H1 (cell line): ENCODE measurements at regions not wholly inside any gene's neighbourhood (a gene's known extent, or its start where the extent isn't known, plus 50 kb on each side); places are given as distances from the start of the nearest gene placed in this dataset.

Experiments
- CTCF ChIA-PET: fragments of 300-600 bp; sonication (Branson Sonifier 250); formaldehyde crosslinking; loops from one replicate; lab custom pipeline; 2021; ENCODE audit not compliant: partially characterized antibody; lab: Charles Lee
- POLR2A ChIA-PET: fragments of 300-600 bp; sonication (Branson Sonifier 250); formaldehyde crosslinking; loops from one replicate; lab custom pipeline; 2021; ENCODE audit warnings: inconsistent platforms; ENCODE audit not compliant: partially characterized antibody; lab: Charles Lee
- DNase-seq, 2 experiments: peaks; one replicate each; pipeline versions ENCODE4 v3.0.0 to v3.0.0-alpha.2; 2010 to 2022; ENCODE audit warnings: low spot score in 2 of 2, low read depth in 1 of 2, mixed read lengths in 1 of 2
- FAIRE-seq: peaks from 2 replicates; lab custom pipeline; 2011; peaks lifted over from hg19 to GRCh38; lab: Jason Lieb, UNC
- H2AFZ ChIP-seq: 2 replicates; pipeline ENCODE4 v1.8.1; 2012; ENCODE audit warnings: low read length, inconsistent platforms
- H2AK5ac ChIP-seq: 2 replicates; pipeline ENCODE4 v1.6.1; 2013; ENCODE audit warnings: low read depth, low read length
- H2BK120ac ChIP-seq: replicated peaks from 2 replicates; pipeline ENCODE3; 2013; ENCODE audit warnings: low read depth, low read length, inconsistent platforms
- H2BK12ac ChIP-seq: 2 replicates; pipeline ENCODE4 v1.6.1; 2013; ENCODE audit warnings: low read depth, low read length
- H2BK15ac ChIP-seq: 2 replicates; pipeline ENCODE4 v1.6.1; 2013; ENCODE audit warnings: low read length
- H2BK20ac ChIP-seq: 2 replicates; pipeline ENCODE4 v1.6.1; 2013; ENCODE audit warnings: low read length
- H2BK5ac ChIP-seq: 2 replicates; pipeline ENCODE4 v1.6.1; 2013; ENCODE audit warnings: low read depth, low read length
- H3K14ac ChIP-seq: 2 replicates; pipeline ENCODE4 v1.6.1; 2013; ENCODE audit warnings: inconsistent platforms; ENCODE audit not compliant: insufficient read length
- H3K18ac ChIP-seq: 2 replicates; pipeline ENCODE4 v1.6.1; 2013; ENCODE audit warnings: low read length; ENCODE audit errors: extremely low read depth
- H3K23ac ChIP-seq: 2 replicates; pipeline ENCODE4 v1.6.1; 2013; ENCODE audit warnings: inconsistent platforms; ENCODE audit not compliant: insufficient read length
- H3K23me2 ChIP-seq: 2 replicates; pipeline ENCODE4 v1.6.1; 2013; ENCODE audit warnings: low read depth, low read length
- H3K27ac ChIP-seq: 2 replicates; pipeline ENCODE4 v1.6.1; 2011; ENCODE audit warnings: low read depth, low read length, inconsistent platforms
- H3K27me3 ChIP-seq, 4 experiments: replicated peaks in 1 of 4; 1 replicate in 1 of 4; 2 replicates in 3 of 4; pipeline versions ENCODE4 v1.6.1 to v1.8.1; 2011 to 2013; ENCODE audit warnings: low read length in 3 of 4, mild to moderate bottlenecking in 3 of 4, inconsistent platforms in 2 of 4, mixed read lengths in 2 of 4, moderate library complexity in 1 of 4; ENCODE audit not compliant: control insufficient read depth in 3 of 4, insufficient read depth in 3 of 4; ENCODE audit errors: extremely low read depth in 1 of 4
- H3K36me3 ChIP-seq, 4 experiments: 2 replicates each; pipeline versions ENCODE4 v1.6.1 to v1.8.1; 2011 to 2013; ENCODE audit warnings: mild to moderate bottlenecking in 4 of 4, low read length in 3 of 4, moderate library complexity in 2 of 4, control low read depth in 1 of 4, inconsistent platforms in 1 of 4; ENCODE audit not compliant: insufficient read depth in 4 of 4, control insufficient read depth in 2 of 4
- H3K4ac ChIP-seq: replicated peaks from 2 replicates; pipeline ENCODE3; 2013; ENCODE audit warnings: low read length, low read depth, mixed read lengths, inconsistent platforms; ENCODE audit not compliant: insufficient read length
- H3K4me1 ChIP-seq, 4 experiments: replicated peaks in 1 of 4; 1 replicate in 1 of 4; 2 replicates in 3 of 4; pipeline versions ENCODE4 v1.6.1 to v1.8.1; 2011 to 2013; ENCODE audit warnings: low read length in 3 of 4, inconsistent platforms in 2 of 4, mixed read lengths in 1 of 4; ENCODE audit not compliant: insufficient read depth in 4 of 4, control insufficient read depth in 3 of 4
- H3K4me2 ChIP-seq, 2 experiments: 2 replicates each; pipeline versions ENCODE4 v1.6.1 to v1.8.1; 2011 to 2013; ENCODE audit warnings: low read depth in 2 of 2, low read length in 2 of 2, control low read depth in 1 of 2, inconsistent platforms in 1 of 2, mild to moderate bottlenecking in 1 of 2; ENCODE audit not compliant: insufficient read depth in 1 of 2
- H3K4me3 ChIP-seq, 4 experiments: fragments of 200-600, 300-600 bp in 1 of 4; sonication (generic), shearing (Covaris generic), sonication (Bioruptor Twin) in 1 of 4; 2 replicates each; pipeline versions ENCODE4 v1.5.1 to v1.8.1; 2011 to 2016; ENCODE audit warnings: low read length in 4 of 4, low read depth in 3 of 4, control low read depth in 2 of 4, inconsistent platforms in 2 of 4, mild to moderate bottlenecking in 2 of 4, mixed read lengths in 1 of 4, moderate library complexity in 1 of 4; ENCODE audit not compliant: insufficient read depth in 2 of 4; ENCODE audit errors: extremely low read depth in 1 of 4
- H3K56ac ChIP-seq: replicated peaks from 2 replicates; pipeline ENCODE3; 2013; ENCODE audit warnings: low read depth, mild to moderate bottlenecking, mixed read lengths, low read length, inconsistent platforms; ENCODE audit not compliant: insufficient read length
- H3K79me1 ChIP-seq: 2 replicates; pipeline ENCODE4 v1.6.1; 2013; ENCODE audit warnings: low read depth, low read length, control low read depth
- H3K79me2 ChIP-seq, 2 experiments: 2 replicates each; pipeline versions ENCODE4 v1.6.1 to v1.8.1; 2012 to 2013; ENCODE audit warnings: low read length in 2 of 2, mild to moderate bottlenecking in 2 of 2, inconsistent platforms in 1 of 2; ENCODE audit not compliant: insufficient read depth in 2 of 2, control insufficient read depth in 1 of 2
- H3K9ac ChIP-seq, 4 experiments: replicated peaks in 1 of 4; 1 replicate in 1 of 4; 2 replicates in 3 of 4; pipeline versions ENCODE4 v1.6.1 to v1.8.1; 2011 to 2013; ENCODE audit warnings: low read depth in 3 of 4, low read length in 3 of 4, control low read depth in 2 of 4, mild to moderate bottlenecking in 2 of 4, moderate library complexity in 2 of 4, inconsistent platforms in 1 of 4; ENCODE audit errors: extremely low read depth in 1 of 4
- H3K9me3 ChIP-seq, 2 experiments: 2 replicates each; pipeline versions ENCODE4 v1.6.1 to v1.8.1; 2012 to 2013; ENCODE audit warnings: mild to moderate bottlenecking in 2 of 2, moderate library complexity in 2 of 2, control low read depth in 1 of 2, inconsistent platforms in 1 of 2, low read depth in 1 of 2, low read length in 1 of 2, mixed read lengths in 1 of 2; ENCODE audit not compliant: insufficient read depth in 2 of 2
- H4K20me1 ChIP-seq, 2 experiments: replicated peaks in 1 of 2; 2 replicates each; pipeline versions ENCODE3 to v1.8.1; 2011 to 2013; ENCODE audit warnings: inconsistent platforms in 2 of 2, low read length in 2 of 2, mild to moderate bottlenecking in 1 of 2; ENCODE audit not compliant: insufficient read depth in 2 of 2, control insufficient read depth in 1 of 2
- H4K5ac ChIP-seq: 2 replicates; pipeline ENCODE4 v1.6.1; 2013; ENCODE audit warnings: low read length, low read depth, mixed read lengths, inconsistent platforms; ENCODE audit not compliant: insufficient read length
- H4K8ac ChIP-seq: 2 replicates; pipeline ENCODE4 v1.8.0; 2013; ENCODE audit warnings: mild to moderate bottlenecking, moderate library complexity, low read length, inconsistent platforms; ENCODE audit not compliant: insufficient read depth; ENCODE audit errors: extremely low read depth
- H4K91ac ChIP-seq: replicated peaks from 2 replicates; pipeline ENCODE3; 2013; ENCODE audit warnings: low read length, mixed read lengths, inconsistent platforms; ENCODE audit not compliant: insufficient read length
- CBX8 ChIP-seq: fragments of 300-800, 300-1000 bp; sonication (generic); IDR thresholded peaks from 2 replicates; pipeline ENCODE4 v1.7.1; 2016; ENCODE audit warnings: low read depth, low read length, borderline replicate concordance
- CHD1 ChIP-seq: IDR thresholded peaks from 2 replicates; pipeline ENCODE4 v1.6.1; 2012; ENCODE audit warnings: low read depth, low read length, improper control_type of control experiment
- EGR1 ChIP-seq: IDR thresholded peaks from 2 replicates; pipeline ENCODE4 v1.6.1; 2011; ENCODE audit warnings: low read depth, low read length, borderline replicate concordance
- WGBS, 2 experiments: shearing (Covaris generic) in 1 of 2; methylation state at CpG; one replicate each; pipeline versions ENCODE4 v1.1.6 to v1.1.7; 2013 to 2015; ENCODE audit warnings: low lambda C conversion rate in 2 of 2, mixed read lengths in 2 of 2, inconsistent platforms in 1 of 2, low coverage in 1 of 2, missing lambda C conversion rate in 1 of 2; ENCODE audit not compliant: insufficient replicate concordance in 2 of 2, insufficient coverage in 1 of 2, insufficient read length in 1 of 2; ENCODE audit errors: extremely low coverage in 1 of 2, missing lambda C conversion rate in 1 of 2; 5-methylcytosine and 5-hydroxymethylcytosine counted together

- no peak overlapping the region for H2BK20ac ChIP-seq
- H3K36me3 ChIP-seq: no peaks in the 10 kb centered on the region; a peak in 1 of 8 replicates
- no peaks in the 10 kb centered on the region for H3K27me3 ChIP-seq
- peaks cover 0 to 7% (median 1%) of the 10 kb centered on the region in 4 experiments; a peak in 3 of 7 replicates for H3K4me1 ChIP-seq
- no peaks in the 10 kb centered on the region; a peak in 1 of 4 replicates for H3K79me2 ChIP-seq
- H3K79me1 ChIP-seq: no peaks in the 10 kb centered on the region
- H2AK5ac ChIP-seq: no peak overlapping the region
- H2BK12ac ChIP-seq: no peak overlapping the region
- no peak overlapping the region for H3K56ac ChIP-seq
- WGBS, 2 experiments: 85% methylated on average over 4 of the region's 4 CpGs; no CpG with 5 or more reads in 1 of the 2 experiments
- H4K20me1 ChIP-seq: no peaks in the 10 kb centered on the region
- H3K18ac ChIP-seq: no peak overlapping the region
- H3K9me3 ChIP-seq: peaks cover 3 to 5% of the 10 kb centered on the region in 2 experiments; a peak in 3 of 4 replicates
- H3K4me2 ChIP-seq: no peak overlapping the region; a peak in 3 of 4 replicates
- H4K8ac ChIP-seq: no peak overlapping the region
- TF ChIP-seq CHD1: no peak
- TF ChIP-seq EGR1: no peak
- TF ChIP-seq CBX8: no peak
- no peak overlapping the region for H2BK5ac ChIP-seq
- H3K23me2 ChIP-seq: no peaks in the 10 kb centered on the region
- no peak overlapping the region for H2BK120ac ChIP-seq
- POLR2A ChIA-PET: no interaction called here
- no peak overlapping the region for H2BK15ac ChIP-seq
- no peak overlapping the region for H3K9ac ChIP-seq
- no peak overlapping the region for H2AFZ ChIP-seq
- H3K4ac ChIP-seq: no peak overlapping the region
- H3K27ac ChIP-seq: no peak overlapping the region
- peak; percentile 50 for FAIRE-seq
- no peak overlapping the region for H3K14ac ChIP-seq
- H3K23ac ChIP-seq: no peak overlapping the region
- no peak for DNase-seq
- H3K4me3 ChIP-seq: peak overlapping the region in 1 of 4 experiments; percentile 47; a peak in 4 of 8 replicates
- H4K5ac ChIP-seq: no peak overlapping the region
- no peak overlapping the region for H4K91ac ChIP-seq
- CTCF ChIA-PET: no interaction called here
Observed at GRCh38 chr7:121621937-121622336, 225.8 kb upstream of the FAM3C start.
